Neural crest cell (in vitro differentiated cells): ENCODE measurements at regions not wholly inside any gene's neighbourhood (a gene's known extent, or its start where the extent isn't known, plus 50 kb on each side); places are given as distances from the start of the nearest gene placed in this dataset.

Source experiments
- DNase-seq: peaks from one replicate; pipeline ENCODE4 v3.0.0; 2021; ENCODE audit warnings: low read depth, mixed read lengths, low spot score
- H3K27ac Mint-ChIP-seq: one replicate; pipeline ENCODE4 v1.8.0; 2021; ENCODE audit warnings: mild to moderate bottlenecking, mixed read lengths; ENCODE audit not compliant: unreplicated experiment
- H3K27me3 Mint-ChIP-seq: 2 replicates; pipeline ENCODE4 v1.8.0; 2021; ENCODE audit warnings: low read depth, mild to moderate bottlenecking, mixed read lengths
- H3K36me3 Mint-ChIP-seq: 2 replicates; pipeline ENCODE4 v1.8.0; 2021; ENCODE audit warnings: low read depth, mild to moderate bottlenecking, mixed read lengths
- H3K4me1 Mint-ChIP-seq: 2 replicates; pipeline ENCODE4 v1.8.0; 2021; ENCODE audit warnings: mixed read lengths
- H3K4me3 Mint-ChIP-seq: one replicate; pipeline ENCODE4 v1.8.0; 2021; ENCODE audit warnings: mild to moderate bottlenecking, mixed read lengths
- H3K9me3 Mint-ChIP-seq: 2 replicates; pipeline ENCODE4 v1.8.0; 2021; ENCODE audit warnings: mixed read lengths
- CTCF ChIP-seq: fragments of 200-600 bp; sonication (generic); conservative IDR thresholded peaks from 2 replicates; pipeline ENCODE4 v1.5.0; 2021; ENCODE audit warnings: antibody characterized with exemption, mild to moderate bottlenecking

GRCh38 chr18:62629031-62629430 is 86.3 kb upstream of the PHLPP1 start:
- Mint-ChIP-seq H3K9me3 (peaks cover 2% of the 10 kb centered on the region), H3K36me3 (no peaks in the 10 kb centered on the region), H3K27me3 (no peaks in the 10 kb centered on the region), H3K27ac (no peak overlapping the region), H3K4me1 (peaks cover 11% of the 10 kb centered on the region), H3K4me3 (no peak overlapping the region)
- no peak for DNase-seq
- TF ChIP-seq CTCF = no peak

- H3K4me1 Mint-ChIP-seq = peaks cover 18% of the 10 kb centered on the region
- H3K9me3 Mint-ChIP-seq = peaks cover 2% of the 10 kb centered on the region
- no peak for TF ChIP-seq CTCF
- no peaks in the 10 kb centered on the region for H3K36me3 Mint-ChIP-seq
- H3K27me3 Mint-ChIP-seq = no peaks in the 10 kb centered on the region
- no peak for DNase-seq
- H3K4me3 Mint-ChIP-seq = no peak overlapping the region
- H3K27ac Mint-ChIP-seq = no peak overlapping the region
Measured at GRCh38 chr18:62631173-62631572, 84.2 kb upstream of the PHLPP1 start.

- TF ChIP-seq CTCF = no peak
- Mint-ChIP-seq H3K9me3 (peaks cover 2% of the 10 kb centered on the region), H3K36me3 (no peaks in the 10 kb centered on the region), H3K4me1 (peaks cover 18% of the 10 kb centered on the region), H3K27ac (no peak overlapping the region), H3K27me3 (no peaks in the 10 kb centered on the region), H3K4me3 (no peak overlapping the region)
- DNase-seq = no peak
Measured at GRCh38 chr18:62632788-62633455, 82.4 kb upstream of the PHLPP1 start.

GRCh38 chr18:62634458-62634857 is 80.9 kb upstream of the PHLPP1 start:
- H3K4me3 Mint-ChIP-seq = no peak overlapping the region
- H3K9me3 Mint-ChIP-seq = no peaks in the 10 kb centered on the region
- no peaks in the 10 kb centered on the region for H3K27me3 Mint-ChIP-seq
- no peak overlapping the region for H3K27ac Mint-ChIP-seq
- no peak for TF ChIP-seq CTCF
- peaks cover 18% of the 10 kb centered on the region for H3K4me1 Mint-ChIP-seq
- H3K36me3 Mint-ChIP-seq = no peaks in the 10 kb centered on the region
- no peak for DNase-seq

GRCh38 chr18:62634979-62635630 is 80.2 kb upstream of the PHLPP1 start:
- Mint-ChIP-seq H3K27me3 (no peaks in the 10 kb centered on the region), H3K4me3 (no peak overlapping the region), H3K36me3 (no peaks in the 10 kb centered on the region), H3K9me3 (no peaks in the 10 kb centered on the region), H3K27ac (no peak overlapping the region), H3K4me1 (peaks cover 18% of the 10 kb centered on the region)
- no peak for TF ChIP-seq CTCF
- DNase-seq = no peak
